ENCODE measurements at regions not wholly inside any gene's neighbourhood (a gene's known extent, or its start where the extent isn't known, plus 50 kb on each side); places are given as distances from the start of the nearest gene placed in this dataset.
"Not testable (repeated sequence)": the region's sequence is repeated elsewhere in the genome, so short reads cannot be mapped to it uniquely, and the experiment has no call there.

DNA sequence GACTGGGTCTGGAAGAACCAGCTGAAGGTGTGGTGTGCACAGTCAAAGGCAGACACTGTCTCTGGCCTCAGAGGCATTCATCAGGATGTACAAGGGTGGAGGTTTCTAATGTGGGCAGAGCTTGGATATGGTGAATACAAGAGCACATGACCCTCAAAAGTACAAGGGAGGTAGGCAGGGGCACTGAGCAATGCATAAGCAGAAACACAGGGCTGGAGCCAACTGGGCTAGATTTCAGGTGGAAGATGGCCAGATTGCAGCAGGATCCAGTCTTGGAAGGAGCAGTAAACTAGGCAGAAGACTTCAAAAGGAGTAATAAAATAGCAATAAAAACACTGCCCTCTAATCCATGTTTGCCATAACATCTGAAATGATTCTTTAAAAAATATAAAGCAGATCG is 417.1 kb downstream of the OLFM4 start:
- ATAC-seq (ENCODE audit: insufficient number of reproducible peaks, low FRiP score, low read depth) = no peak
- no peak overlapping the region for H3K4me3 ChIP-seq
- no peak overlapping the region for H3K27ac ChIP-seq
- TF ChIP-seq, protein P1, sequence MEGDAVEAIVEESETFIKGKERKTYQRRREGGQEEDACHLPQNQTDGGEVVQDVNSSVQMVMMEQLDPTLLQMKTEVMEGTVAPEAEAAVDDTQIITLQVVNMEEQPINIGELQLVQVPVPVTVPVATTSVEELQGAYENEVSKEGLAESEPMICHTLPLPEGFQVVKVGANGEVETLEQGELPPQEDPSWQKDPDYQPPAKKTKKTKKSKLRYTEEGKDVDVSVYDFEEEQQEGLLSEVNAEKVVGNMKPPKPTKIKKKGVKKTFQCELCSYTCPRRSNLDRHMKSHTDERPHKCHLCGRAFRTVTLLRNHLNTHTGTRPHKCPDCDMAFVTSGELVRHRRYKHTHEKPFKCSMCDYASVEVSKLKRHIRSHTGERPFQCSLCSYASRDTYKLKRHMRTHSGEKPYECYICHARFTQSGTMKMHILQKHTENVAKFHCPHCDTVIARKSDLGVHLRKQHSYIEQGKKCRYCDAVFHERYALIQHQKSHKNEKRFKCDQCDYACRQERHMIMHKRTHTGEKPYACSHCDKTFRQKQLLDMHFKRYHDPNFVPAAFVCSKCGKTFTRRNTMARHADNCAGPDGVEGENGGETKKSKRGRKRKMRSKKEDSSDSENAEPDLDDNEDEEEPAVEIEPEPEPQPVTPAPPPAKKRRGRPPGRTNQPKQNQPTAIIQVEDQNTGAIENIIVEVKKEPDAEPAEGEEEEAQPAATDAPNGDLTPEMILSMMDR (IDR thresholded peaks at IDR 0.05) = no peak
- H3K9me3 ChIP-seq = peaks cover 6% of the 10 kb centered on the region
- H3K4me1 ChIP-seq (ENCODE audit: control insufficient read depth in 1 of 2, low read depth in 2 of 2) = no peaks in the 10 kb centered on the region
- H3K27me3 ChIP-seq (replicated peaks; ENCODE audit: insufficient read depth) = no peaks in the 10 kb centered on the region
- no peaks in the 10 kb centered on the region for H3K36me3 ChIP-seq
- no peak for DNase-seq (ENCODE audit: low spot score)

DNA sequence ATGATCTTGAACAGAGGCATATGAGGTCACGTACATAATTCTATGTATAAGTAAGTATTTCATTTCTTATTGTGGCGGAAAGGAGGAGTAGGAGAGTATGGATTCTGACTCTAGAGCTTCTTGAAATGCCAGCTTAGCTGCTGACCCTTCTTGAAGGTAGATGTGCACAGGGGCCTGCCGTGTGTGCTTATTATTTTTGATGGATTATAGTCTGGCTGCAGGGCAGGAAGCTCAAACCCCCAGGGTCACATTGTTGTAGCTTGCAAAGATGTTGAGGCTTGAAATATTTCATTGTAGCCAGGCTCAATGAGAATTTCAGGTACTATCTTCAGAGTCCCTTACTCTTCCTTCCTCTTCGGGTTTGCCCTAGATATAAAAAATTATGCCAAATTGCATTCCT is 418.8 kb downstream of the OLFM4 start:
- Histone ChIP-seq H3K27me3 (replicated peaks; ENCODE audit: insufficient read depth) (no peaks in the 10 kb centered on the region), H3K4me1 (ENCODE audit: control insufficient read depth in 1 of 2, low read depth in 2 of 2) (no peaks in the 10 kb centered on the region), H3K4me3 (no peak overlapping the region), H3K27ac (no peak overlapping the region), H3K9me3 (peaks cover 10% of the 10 kb centered on the region), H3K36me3 (no peaks in the 10 kb centered on the region)
- TF ChIP-seq, protein P1 (IDR thresholded peaks at IDR 0.05) = no peak
- DNase-seq (ENCODE audit: low spot score) (no peak), ATAC-seq (ENCODE audit: insufficient number of reproducible peaks, low FRiP score, low read depth) (no peak)

DNA sequence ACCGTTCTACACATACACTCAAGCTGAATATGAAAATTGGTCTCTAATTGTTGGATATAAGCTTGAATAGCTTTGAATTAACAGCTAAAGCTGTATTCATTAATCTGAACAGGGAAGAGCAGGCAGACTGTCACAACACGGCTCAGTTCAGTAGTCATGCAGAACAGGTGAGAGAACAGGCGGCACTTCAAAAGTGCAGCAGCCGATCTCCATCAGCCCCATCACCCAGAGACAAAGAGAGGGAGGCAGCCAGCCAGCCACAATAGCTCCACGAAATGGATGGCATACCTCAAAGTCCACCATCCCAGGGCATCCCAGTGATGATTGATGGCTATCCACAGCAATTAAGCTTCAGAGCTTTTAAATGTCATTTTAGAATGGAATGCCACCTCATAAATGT is 419.2 kb downstream of the OLFM4 start:
- H3K4me3 ChIP-seq = no peak overlapping the region
- TF ChIP-seq, protein P1 (IDR thresholded peaks at IDR 0.05) = no peak
- no peaks in the 10 kb centered on the region for H3K36me3 ChIP-seq
- DNase-seq (ENCODE audit: low spot score) = no peak
- H3K27me3 ChIP-seq (replicated peaks; ENCODE audit: insufficient read depth) = no peaks in the 10 kb centered on the region
- peaks cover 10% of the 10 kb centered on the region for H3K9me3 ChIP-seq
- no peaks in the 10 kb centered on the region for H3K4me1 ChIP-seq (ENCODE audit: control insufficient read depth in 1 of 2, low read depth in 2 of 2)
- ATAC-seq (ENCODE audit: insufficient number of reproducible peaks, low FRiP score, low read depth) = no peak
- H3K27ac ChIP-seq = no peak overlapping the region

DNA sequence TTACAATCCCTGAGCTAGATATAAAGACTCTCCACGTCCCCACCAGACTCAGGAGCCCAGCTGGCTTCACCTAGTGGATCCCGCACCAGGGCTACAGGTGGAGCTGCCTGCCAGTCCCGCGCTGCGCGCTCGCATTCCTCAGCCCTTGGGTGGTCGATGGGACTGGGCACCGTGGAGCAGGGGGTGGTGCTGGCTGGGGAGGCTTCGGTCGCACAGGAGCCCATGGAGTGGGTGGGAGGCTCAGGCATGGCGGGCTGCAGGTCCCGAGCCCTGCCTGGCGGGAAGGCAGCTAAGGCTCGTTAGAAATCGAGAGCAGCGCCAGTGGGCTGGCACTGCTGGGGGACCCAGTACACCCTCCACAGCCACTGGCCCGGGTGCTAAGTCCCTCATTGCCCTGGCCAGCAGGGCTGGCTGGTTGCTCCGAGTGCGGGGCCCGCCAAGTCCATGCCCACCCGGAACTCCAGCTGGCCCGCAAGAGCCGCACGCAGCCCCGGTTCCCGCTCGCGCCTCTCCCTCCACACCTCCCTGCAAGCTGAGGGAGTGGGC is 423.7 kb downstream of the OLFM4 start:
- not testable (repeated sequence) for ATAC-seq (ENCODE audit: insufficient number of reproducible peaks, low FRiP score, low read depth); H3K9me3 ChIP-seq; H3K27ac ChIP-seq; H3K4me1 ChIP-seq (ENCODE audit: control insufficient read depth in 1 of 2, low read depth in 2 of 2); H3K27me3 ChIP-seq (replicated peaks; ENCODE audit: insufficient read depth); H3K4me3 ChIP-seq; H3K36me3 ChIP-seq; DNase-seq (ENCODE audit: low spot score)

DNA sequence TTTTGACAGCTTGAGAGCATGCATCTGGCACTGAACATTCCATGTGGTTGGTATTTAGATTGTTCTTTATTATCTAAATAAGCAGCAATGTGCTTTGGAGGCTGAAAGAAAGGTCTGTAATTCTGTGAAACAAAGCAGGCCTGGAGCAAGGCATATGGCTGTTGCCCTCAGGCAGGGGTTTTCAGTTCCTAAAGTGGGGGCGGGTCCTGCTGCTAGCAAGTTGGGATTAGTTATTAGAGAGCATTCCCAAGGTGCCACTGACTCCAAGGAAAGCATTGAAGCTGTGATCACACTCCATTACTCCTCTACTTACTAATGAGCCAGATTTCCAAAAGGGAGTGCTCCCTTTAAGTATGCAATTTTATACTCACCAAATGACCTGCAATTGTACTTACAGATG is 432.2 kb downstream of the OLFM4 start:
- no peak overlapping the region for H3K4me3 ChIP-seq
- no peaks in the 10 kb centered on the region for H3K4me1 ChIP-seq (ENCODE audit: control insufficient read depth in 1 of 2, low read depth in 2 of 2)
- H3K27me3 ChIP-seq (replicated peaks; ENCODE audit: insufficient read depth) = no peaks in the 10 kb centered on the region
- no peak for ATAC-seq (ENCODE audit: insufficient number of reproducible peaks, low FRiP score, low read depth)
- TF ChIP-seq, protein P1 (IDR thresholded peaks at IDR 0.05) = no peak
- no peak for DNase-seq (ENCODE audit: low spot score)
- H3K36me3 ChIP-seq = no peaks in the 10 kb centered on the region
- H3K27ac ChIP-seq = no peak overlapping the region
- no peaks in the 10 kb centered on the region for H3K9me3 ChIP-seq

DNA sequence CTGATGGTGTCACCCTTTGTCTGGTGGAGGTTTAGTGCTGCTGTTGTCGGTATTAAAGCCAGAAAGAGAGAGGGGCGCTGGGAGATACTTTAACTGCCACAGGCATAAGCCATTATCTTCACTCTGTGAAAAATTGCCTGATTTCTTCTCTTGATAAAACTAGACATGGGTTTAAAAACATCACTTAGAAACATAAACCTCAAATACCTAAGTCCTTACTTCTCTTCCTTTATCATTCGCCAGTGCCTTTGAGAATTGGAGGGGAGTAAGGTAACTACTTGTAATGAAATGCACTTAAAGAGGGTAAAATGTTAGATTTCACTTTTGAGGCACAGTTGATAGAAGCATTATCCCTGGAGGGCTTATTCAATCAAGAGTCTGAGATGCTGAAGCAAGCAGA is 434.5 kb downstream of the OLFM4 start:
- ATAC-seq (ENCODE audit: insufficient number of reproducible peaks, low FRiP score, low read depth) (no peak), DNase-seq (ENCODE audit: low spot score) (no peak)
- H3K27ac ChIP-seq = no peak overlapping the region
- H3K9me3 ChIP-seq = no peaks in the 10 kb centered on the region
- no peaks in the 10 kb centered on the region for H3K27me3 ChIP-seq (replicated peaks; ENCODE audit: insufficient read depth)
- H3K4me3 ChIP-seq = no peak overlapping the region
- no peaks in the 10 kb centered on the region for H3K36me3 ChIP-seq
- H3K4me1 ChIP-seq (ENCODE audit: control insufficient read depth in 1 of 2, low read depth in 2 of 2) = no peaks in the 10 kb centered on the region
- TF ChIP-seq, protein P1 (IDR thresholded peaks at IDR 0.05) = no peak
